ENCODE measurements at regions not wholly inside any gene's neighbourhood (a gene's known extent, or its start where the extent isn't known, plus 50 kb on each side); places are given as distances from the start of the nearest gene placed in this dataset.

GRCh38 chr2:176518823-176519222 is 249.6 kb downstream of the MTX2 start:
- no peak for TF ChIP-seq TCF12 (IDR thresholded peaks at IDR 0.05; ENCODE audit: low read depth)
- TF ChIP-seq TEAD4 (IDR thresholded peaks at IDR 0.05) = no peak
